ENCODE measurements at regions not wholly inside any gene's neighbourhood (a gene's known extent, or its start where the extent isn't known, plus 50 kb on each side); places are given as distances from the start of the nearest gene placed in this dataset.

GRCh38 chr7:145347271-145347670 lies 511.4 kb upstream of the TPK1 start:
- intact Hi-C loops (cut with micrococcal nuclease; ENCODE audit: unreplicated experiment) (no loop called here), in situ Hi-C loops (cut with MboI) (no loop called here)
- RAD21 ChIA-PET (ENCODE audit: unreplicated experiment), result no interaction called here
- Histone ChIP-seq H3K27me3 (replicated peaks in 1 of 2; ENCODE audit: control insufficient read depth in 2 of 2, insufficient read depth in 2 of 2, low read length in 1 of 2) (no peaks in the 10 kb centered on the region), H3K79me2 (ENCODE audit: control insufficient read depth, insufficient read depth, low read length) (no peaks in the 10 kb centered on the region), H3K36me3 (ENCODE audit: control insufficient read depth in 2 of 2, insufficient read depth in 2 of 2, low read length in 1 of 2) (no peaks in the 10 kb centered on the region), H3K9me3 (replicated peaks; ENCODE audit: control insufficient read depth, insufficient read depth, low read length) (no peaks in the 10 kb centered on the region), H3K4me3 (no peak overlapping the region), H3K27ac (ENCODE audit: control insufficient read depth, insufficient read depth) (no peak overlapping the region), H3K9ac (ENCODE audit: control insufficient read depth, insufficient read depth, low read length) (no peak overlapping the region), H4K20me1 (ENCODE audit: control insufficient read depth, insufficient read depth) (no peaks in the 10 kb centered on the region), H2AFZ (ENCODE audit: control insufficient read depth, low read depth, low read length) (no peak overlapping the region), H3K4me2 (ENCODE audit: control insufficient read depth, insufficient read depth) (no peak overlapping the region), H3K4me1 (ENCODE audit: control insufficient read depth, insufficient read depth, low read length) (no peaks in the 10 kb centered on the region)
- DNase-seq (ENCODE audit: low read depth, low spot score) (no peak), FAIRE-seq (no peak), ATAC-seq (no peak)
- POLR2A ChIA-PET, result no interaction called here
- CTCF ChIA-PET, result no interaction called here
- BruUV-seq (replicated peaks), result no TSS peak
- no peak for TF ChIP-seq KAT2A (conservative IDR thresholded peaks at IDR 0.05; ENCODE audit: control insufficient read depth, low read depth, low read length)
- TF ChIP-seq IKZF1 (conservative IDR thresholded peaks at IDR 0.05), result no peak
- TF ChIP-seq ESRRA (IDR thresholded peaks at IDR 0.05; ENCODE audit: low read length), result no peak
- TF ChIP-seq, protein P1, sequence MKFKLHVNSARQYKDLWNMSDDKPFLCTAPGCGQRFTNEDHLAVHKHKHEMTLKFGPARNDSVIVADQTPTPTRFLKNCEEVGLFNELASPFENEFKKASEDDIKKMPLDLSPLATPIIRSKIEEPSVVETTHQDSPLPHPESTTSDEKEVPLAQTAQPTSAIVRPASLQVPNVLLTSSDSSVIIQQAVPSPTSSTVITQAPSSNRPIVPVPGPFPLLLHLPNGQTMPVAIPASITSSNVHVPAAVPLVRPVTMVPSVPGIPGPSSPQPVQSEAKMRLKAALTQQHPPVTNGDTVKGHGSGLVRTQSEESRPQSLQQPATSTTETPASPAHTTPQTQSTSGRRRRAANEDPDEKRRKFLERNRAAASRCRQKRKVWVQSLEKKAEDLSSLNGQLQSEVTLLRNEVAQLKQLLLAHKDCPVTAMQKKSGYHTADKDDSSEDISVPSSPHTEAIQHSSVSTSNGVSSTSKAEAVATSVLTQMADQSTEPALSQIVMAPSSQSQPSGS (IDR thresholded peaks at IDR 0.05; ENCODE audit: low read length), result no peak
- TF ChIP-seq ATF7 (IDR thresholded peaks at IDR 0.05; ENCODE audit: low read depth), result no peak
- no peak for TF ChIP-seq HDGF (IDR thresholded peaks at IDR 0.05)
- TF ChIP-seq RAD21 (IDR thresholded peaks at IDR 0.05; ENCODE audit: insufficient read depth, low read depth, low read length), result no peak
- no peak for TF ChIP-seq HSF1 (IDR thresholded peaks at IDR 0.05; ENCODE audit: low read depth, low read length)
- no peak for TF ChIP-seq SUPT20H (IDR thresholded peaks at IDR 0.05; ENCODE audit: borderline replicate concordance, control insufficient read depth, low read depth, low read length)
- no peak for TF ChIP-seq MYC (IDR thresholded peaks at IDR 0.05; ENCODE audit: insufficient read depth, insufficient read length, insufficient replicate concordance, low read length, severe bottlenecking)
- no peak for TF ChIP-seq EP300 (IDR thresholded peaks at IDR 0.05; ENCODE audit: borderline replicate concordance in 1 of 2, control insufficient read depth in 1 of 2, low read depth in 2 of 2, low read length in 2 of 2)
- TF ChIP-seq RBBP5 (conservative IDR thresholded peaks at IDR 0.05), result no peak
- TF ChIP-seq KDM1A (IDR thresholded peaks at IDR 0.05; ENCODE audit: borderline replicate concordance), result no peak
- TF ChIP-seq JUND (IDR thresholded peaks at IDR 0.05; ENCODE audit: low read depth, low read length), result no peak
- TF ChIP-seq, protein P2, sequence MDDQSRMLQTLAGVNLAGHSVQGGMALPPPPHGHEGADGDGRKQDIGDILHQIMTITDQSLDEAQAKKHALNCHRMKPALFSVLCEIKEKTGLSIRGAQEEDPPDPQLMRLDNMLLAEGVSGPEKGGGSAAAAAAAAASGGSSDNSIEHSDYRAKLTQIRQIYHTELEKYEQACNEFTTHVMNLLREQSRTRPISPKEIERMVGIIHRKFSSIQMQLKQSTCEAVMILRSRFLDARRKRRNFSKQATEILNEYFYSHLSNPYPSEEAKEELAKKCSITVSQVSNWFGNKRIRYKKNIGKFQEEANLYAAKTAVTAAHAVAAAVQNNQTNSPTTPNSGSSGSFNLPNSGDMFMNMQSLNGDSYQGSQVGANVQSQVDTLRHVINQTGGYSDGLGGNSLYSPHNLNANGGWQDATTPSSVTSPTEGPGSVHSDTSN (IDR thresholded peaks at IDR 0.05; ENCODE audit: insufficient replicate concordance, low read depth, low read length), result no peak
- no peak for TF ChIP-seq ZSCAN29 (IDR thresholded peaks at IDR 0.05)
- no peak for TF ChIP-seq CBFB (IDR thresholded peaks at IDR 0.05; ENCODE audit: low read depth)
- TF ChIP-seq, protein P3, sequence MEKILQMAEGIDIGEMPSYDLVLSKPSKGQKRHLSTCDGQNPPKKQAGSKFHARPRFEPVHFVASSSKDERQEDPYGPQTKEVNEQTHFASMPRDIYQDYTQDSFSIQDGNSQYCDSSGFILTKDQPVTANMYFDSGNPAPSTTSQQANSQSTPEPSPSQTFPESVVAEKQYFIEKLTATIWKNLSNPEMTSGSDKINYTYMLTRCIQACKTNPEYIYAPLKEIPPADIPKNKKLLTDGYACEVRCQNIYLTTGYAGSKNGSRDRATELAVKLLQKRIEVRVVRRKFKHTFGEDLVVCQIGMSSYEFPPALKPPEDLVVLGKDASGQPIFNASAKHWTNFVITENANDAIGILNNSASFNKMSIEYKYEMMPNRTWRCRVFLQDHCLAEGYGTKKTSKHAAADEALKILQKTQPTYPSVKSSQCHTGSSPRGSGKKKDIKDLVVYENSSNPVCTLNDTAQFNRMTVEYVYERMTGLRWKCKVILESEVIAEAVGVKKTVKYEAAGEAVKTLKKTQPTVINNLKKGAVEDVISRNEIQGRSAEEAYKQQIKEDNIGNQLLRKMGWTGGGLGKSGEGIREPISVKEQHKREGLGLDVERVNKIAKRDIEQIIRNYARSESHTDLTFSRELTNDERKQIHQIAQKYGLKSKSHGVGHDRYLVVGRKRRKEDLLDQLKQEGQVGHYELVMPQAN (conservative IDR thresholded peaks at IDR 0.05), result no peak
- TF ChIP-seq ZNF207 (IDR thresholded peaks at IDR 0.05; ENCODE audit: borderline replicate concordance), result no peak
- no peak for TF ChIP-seq RCOR1 (conservative IDR thresholded peaks at IDR 0.05; ENCODE audit: low read depth, low read length)
- WGBS (ENCODE audit: insufficient coverage, insufficient replicate concordance, low lambda C conversion rate, missing lambda C conversion rate), result 13% methylated on average over 8 of the region's 8 CpGs
- SMC1A ChIA-PET (ENCODE audit: uncharacterized antibody, unreplicated experiment), result no interaction called here
